ENCODE measurements at regions not wholly inside any gene's neighbourhood (a gene's known extent, or its start where the extent isn't known, plus 50 kb on each side); places are given as distances from the start of the nearest gene placed in this dataset.

DNA sequence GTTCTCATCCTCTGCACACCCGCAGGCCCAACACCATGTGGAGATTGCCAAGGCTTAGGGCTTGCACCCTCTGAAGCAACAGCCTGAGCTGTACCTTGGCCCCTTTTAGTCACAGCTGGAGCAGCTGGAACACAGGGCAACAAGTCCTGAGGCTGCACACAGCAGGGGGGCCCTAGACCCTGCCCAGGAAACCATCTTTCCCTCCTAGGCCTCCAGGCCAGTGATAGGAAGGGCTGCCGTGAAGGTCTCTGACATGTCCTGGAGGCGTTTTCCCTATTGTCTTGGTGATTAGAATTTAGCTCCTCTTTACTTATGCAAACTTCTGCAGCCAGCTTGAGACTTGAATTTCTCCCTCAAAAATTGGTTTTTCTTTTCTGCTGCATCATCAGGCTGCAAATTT lies 373.5 kb upstream of the CLEC14A start (continued):
- TF ChIP-seq SP4 (IDR thresholded peaks at IDR 0.05; ENCODE audit: low read length) (no peak), BACH1 (IDR thresholded peaks at IDR 0.05; ENCODE audit: low read length) (no peak), SIRT6 (IDR thresholded peaks at IDR 0.05; ENCODE audit: low read length) (no peak)

Data from H1 (cell line).